CD4-positive, CD25-positive, alpha-beta regulatory T cell (primary cell): ENCODE measurements at regions not wholly inside any gene's neighbourhood (a gene's known extent, or its start where the extent isn't known, plus 50 kb on each side); places are given as distances from the start of the nearest gene placed in this dataset.

ENCODE experiments used
- ATAC-seq, 2 donors: fragments of 150-1000 bp; cut with Tn5 transposase; one replicate each; pipeline ENCODE4 v1.10.0; 2021; ENCODE audit warnings: low read depth in 2 of 2, moderate number of reproducible peaks in 2 of 2, moderate library complexity in 1 of 2
- DNase-seq, 3 donors: peaks; one replicate each; pipeline versions ENCODE4 v3.0.0 to v3.0.0-alpha.2; 2012 to 2022; ENCODE audit warnings: mixed read lengths in 1 of 3
- H3K27ac ChIP-seq: one replicate; pipeline ENCODE4 v1.7.0; 2013; ENCODE audit warnings: mild to moderate bottlenecking, low read length; ENCODE audit not compliant: insufficient read depth, poor library complexity, severe bottlenecking
- H3K27me3 ChIP-seq: one replicate; pipeline ENCODE4 v1.7.0; 2013; ENCODE audit warnings: low read length; ENCODE audit not compliant: control insufficient read depth, insufficient read depth
- H3K36me3 ChIP-seq: one replicate; pipeline ENCODE4 v1.7.0; 2013; ENCODE audit warnings: mild to moderate bottlenecking, low read length, moderate library complexity; ENCODE audit not compliant: control insufficient read depth, insufficient read depth
- H3K4me1 ChIP-seq: 2 replicates; pipeline ENCODE4 v1.7.0; 2013; ENCODE audit warnings: mild to moderate bottlenecking, low read length; ENCODE audit not compliant: insufficient read depth, control insufficient read depth, poor library complexity, severe bottlenecking
- H3K4me3 ChIP-seq: one replicate; pipeline ENCODE4 v1.7.0; 2013; ENCODE audit warnings: low read depth, mild to moderate bottlenecking, low read length, moderate library complexity
- H3K9me3 ChIP-seq, 2 experiments: 1 replicate in 1 of 2; 2 replicates in 1 of 2; pipeline ENCODE4 v1.7.0; 2013; ENCODE audit warnings: low read length in 2 of 2, mild to moderate bottlenecking in 1 of 2, moderate library complexity in 1 of 2; ENCODE audit not compliant: control insufficient read depth in 2 of 2
- H3K27ac Mint-ChIP-seq, 3 donors: one replicate each; pipeline ENCODE4 v1.8.0; 2020 to 2022; ENCODE audit warnings: mild to moderate bottlenecking in 3 of 3, mixed read lengths in 3 of 3, moderate library complexity in 2 of 3
- H3K27me3 Mint-ChIP-seq: one replicate; pipeline ENCODE4 v1.8.0; 2022; ENCODE audit warnings: mild to moderate bottlenecking, mixed read lengths
- H3K36me3 Mint-ChIP-seq: one replicate; pipeline ENCODE4 v1.8.0; 2020; ENCODE audit warnings: mixed read lengths
- H3K4me1 Mint-ChIP-seq, 4 donors: one replicate each; pipeline ENCODE4 v1.8.0; 2020 to 2022; ENCODE audit warnings: mixed read lengths in 4 of 4, mild to moderate bottlenecking in 1 of 4
- H3K4me3 Mint-ChIP-seq, 4 donors: one replicate each; pipeline ENCODE4 v1.8.0; 2020 to 2022; ENCODE audit warnings: mild to moderate bottlenecking in 4 of 4, mixed read lengths in 4 of 4, moderate library complexity in 3 of 4
- H3K9me3 Mint-ChIP-seq, 7 donors: one replicate each; pipeline ENCODE4 v1.8.0; 2020 to 2022; ENCODE audit warnings: mixed read lengths in 7 of 7, mild to moderate bottlenecking in 3 of 7, moderate library complexity in 2 of 7

DNA sequence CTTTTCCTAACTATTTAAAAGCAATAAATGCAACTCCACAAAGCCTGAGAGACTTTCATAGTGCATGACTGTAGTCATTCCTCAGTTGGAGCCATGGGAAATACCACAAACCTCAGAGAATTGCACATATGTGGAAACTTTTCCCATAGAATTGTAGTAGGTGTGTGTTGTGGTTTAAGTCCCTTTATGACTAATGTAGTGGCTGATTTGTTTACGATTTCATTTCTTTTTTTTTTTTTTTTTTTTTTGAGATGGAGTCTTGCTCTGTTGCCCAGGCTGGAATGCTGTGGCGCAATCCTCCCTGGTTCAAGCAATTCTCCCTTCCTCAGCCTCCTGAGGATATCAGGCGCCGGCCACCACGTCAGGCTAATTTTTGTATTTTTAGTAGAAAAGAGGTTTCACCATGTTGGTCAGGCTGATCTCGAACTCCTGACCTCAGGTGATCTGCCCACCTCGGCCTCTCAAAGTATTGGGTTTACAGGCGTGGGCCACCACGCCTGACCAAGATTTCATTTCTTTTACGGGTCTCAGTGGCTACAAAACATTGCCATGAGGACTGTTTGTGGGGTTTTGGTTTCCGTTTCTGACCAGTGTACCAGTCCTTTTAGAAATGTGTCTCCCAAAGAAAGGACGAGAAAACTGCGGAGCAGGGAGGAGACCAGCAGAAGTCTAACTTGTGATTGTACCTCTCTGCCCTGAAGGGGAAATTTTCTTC, 212.1 kb upstream of the MARCKS start:
- H3K36me3 ChIP-seq, result no peaks in the 10 kb centered on the region
- H3K9me3 ChIP-seq, result no peaks in the 10 kb centered on the region
- no peak for DNase-seq
- H3K27me3 ChIP-seq, result peaks cover 2% of the 10 kb centered on the region
- H3K27ac Mint-ChIP-seq, result no peak overlapping the region
- no peak overlapping the region for H3K27ac ChIP-seq
- H3K27me3 Mint-ChIP-seq, result peaks cover 11% of the 10 kb centered on the region
- no peaks in the 10 kb centered on the region for H3K9me3 Mint-ChIP-seq
- no peaks in the 10 kb centered on the region for H3K4me1 ChIP-seq
- H3K4me3 Mint-ChIP-seq, result no peak overlapping the region
- H3K4me3 ChIP-seq, result no peak overlapping the region
- peaks cover 0 to 4% (median 0%) of the 10 kb centered on the region in 4 donors for H3K4me1 Mint-ChIP-seq
- no peak for ATAC-seq
- H3K36me3 Mint-ChIP-seq, result no peaks in the 10 kb centered on the region

DNA sequence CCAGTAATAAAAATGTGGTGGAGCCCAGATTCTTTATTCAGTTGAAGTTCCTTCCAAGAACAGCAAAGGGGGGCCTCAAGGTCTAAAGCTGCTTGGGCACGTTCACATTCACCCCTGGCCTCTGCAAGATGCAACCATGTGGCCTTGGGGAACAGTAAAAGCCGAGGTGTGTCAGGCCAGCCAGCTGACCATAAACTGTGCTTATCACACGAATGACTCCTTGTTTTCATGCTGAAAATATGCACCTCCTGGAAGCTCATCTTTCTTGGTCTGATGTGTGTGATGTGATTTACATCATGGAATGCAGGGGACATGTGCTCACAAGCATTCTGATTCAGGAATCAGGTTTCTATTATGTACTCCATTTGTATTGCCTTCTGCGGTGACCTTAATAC, 211.6 kb upstream of the MARCKS start:
- Mint-ChIP-seq H3K27me3 (peaks cover 11% of the 10 kb centered on the region), H3K4me1 (peaks cover 0 to 4% (median 0%) of the 10 kb centered on the region in 4 donors)
- no peak for ATAC-seq

DNA sequence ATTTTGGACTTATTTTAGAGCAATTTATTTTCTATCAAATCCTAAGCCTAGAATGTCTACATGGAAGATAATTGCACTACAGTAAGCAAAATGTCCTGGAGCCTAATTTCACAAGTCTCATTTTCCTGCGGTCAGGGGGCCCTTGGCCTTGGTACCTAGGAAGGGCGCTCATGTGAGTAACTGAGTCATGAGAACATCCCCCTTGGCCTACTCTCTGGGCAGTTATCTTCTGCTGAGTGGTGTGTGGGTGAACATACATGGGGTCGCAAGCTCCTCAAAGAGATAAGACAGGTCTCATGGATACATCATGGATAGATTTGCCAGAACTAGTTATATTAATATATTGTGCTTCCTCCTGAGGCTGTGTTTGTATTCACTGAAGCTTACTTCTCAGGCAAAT, 211.2 kb upstream of the MARCKS start:
- peaks cover 2% of the 10 kb centered on the region for H3K27me3 ChIP-seq
- no peak overlapping the region for H3K27ac ChIP-seq
- no peak overlapping the region for H3K4me3 ChIP-seq
- Mint-ChIP-seq H3K36me3 (no peaks in the 10 kb centered on the region), H3K9me3 (no peaks in the 10 kb centered on the region), H3K27ac (no peak overlapping the region), H3K27me3 (peaks cover 11% of the 10 kb centered on the region), H3K4me1 (peaks cover 0 to 4% (median 0%) of the 10 kb centered on the region in 4 donors), H3K4me3 (no peak overlapping the region)
- ATAC-seq (no peak), DNase-seq (no peak)
- H3K36me3 ChIP-seq, result no peaks in the 10 kb centered on the region
- no peaks in the 10 kb centered on the region for H3K4me1 ChIP-seq
- no peaks in the 10 kb centered on the region for H3K9me3 ChIP-seq

More for the DNA sequence above, 211.6 kb upstream of the MARCKS start:
- no peaks in the 10 kb centered on the region for H3K36me3 Mint-ChIP-seq
- H3K9me3 Mint-ChIP-seq, result no peaks in the 10 kb centered on the region
- Histone ChIP-seq H3K4me1 (no peaks in the 10 kb centered on the region), H3K27ac (no peak overlapping the region), H3K9me3 (no peaks in the 10 kb centered on the region), H3K4me3 (no peak overlapping the region), H3K36me3 (no peaks in the 10 kb centered on the region), H3K27me3 (peaks cover 2% of the 10 kb centered on the region)
- H3K27ac Mint-ChIP-seq, result no peak overlapping the region
- no peak overlapping the region for H3K4me3 Mint-ChIP-seq
- no peak for DNase-seq

DNA sequence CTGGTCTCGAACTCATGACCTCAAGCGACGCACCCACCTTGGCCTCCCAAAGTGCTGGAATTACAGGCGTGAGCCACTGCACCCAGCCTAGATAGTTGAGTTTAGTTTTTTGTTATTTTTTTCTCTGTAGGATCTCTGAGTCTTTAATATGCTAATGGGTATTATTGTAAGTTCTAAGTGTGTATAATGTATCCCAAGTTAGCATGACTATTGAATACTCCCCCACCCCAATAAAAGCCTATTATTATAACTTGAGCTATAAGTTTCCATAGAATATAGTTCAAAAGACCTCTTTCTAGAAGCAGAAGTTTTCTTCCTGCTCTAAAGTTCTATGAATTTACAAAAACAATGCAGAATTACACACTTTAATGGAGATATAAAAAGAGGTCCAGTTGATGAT, 210.4 kb upstream of the MARCKS start:
- Histone ChIP-seq H3K4me1 (no peaks in the 10 kb centered on the region), H3K27me3 (peaks cover 2% of the 10 kb centered on the region), H3K36me3 (no peaks in the 10 kb centered on the region), H3K27ac (no peak overlapping the region), H3K4me3 (no peak overlapping the region), H3K9me3 (no peaks in the 10 kb centered on the region)
- Mint-ChIP-seq H3K27ac (no peak overlapping the region), H3K4me1 (peaks cover 0 to 4% (median 0%) of the 10 kb centered on the region in 4 donors), H3K36me3 (no peaks in the 10 kb centered on the region), H3K4me3 (no peak overlapping the region), H3K27me3 (peaks cover 12% of the 10 kb centered on the region), H3K9me3 (no peaks in the 10 kb centered on the region)
- DNase-seq (no peak), ATAC-seq (no peak)

DNA sequence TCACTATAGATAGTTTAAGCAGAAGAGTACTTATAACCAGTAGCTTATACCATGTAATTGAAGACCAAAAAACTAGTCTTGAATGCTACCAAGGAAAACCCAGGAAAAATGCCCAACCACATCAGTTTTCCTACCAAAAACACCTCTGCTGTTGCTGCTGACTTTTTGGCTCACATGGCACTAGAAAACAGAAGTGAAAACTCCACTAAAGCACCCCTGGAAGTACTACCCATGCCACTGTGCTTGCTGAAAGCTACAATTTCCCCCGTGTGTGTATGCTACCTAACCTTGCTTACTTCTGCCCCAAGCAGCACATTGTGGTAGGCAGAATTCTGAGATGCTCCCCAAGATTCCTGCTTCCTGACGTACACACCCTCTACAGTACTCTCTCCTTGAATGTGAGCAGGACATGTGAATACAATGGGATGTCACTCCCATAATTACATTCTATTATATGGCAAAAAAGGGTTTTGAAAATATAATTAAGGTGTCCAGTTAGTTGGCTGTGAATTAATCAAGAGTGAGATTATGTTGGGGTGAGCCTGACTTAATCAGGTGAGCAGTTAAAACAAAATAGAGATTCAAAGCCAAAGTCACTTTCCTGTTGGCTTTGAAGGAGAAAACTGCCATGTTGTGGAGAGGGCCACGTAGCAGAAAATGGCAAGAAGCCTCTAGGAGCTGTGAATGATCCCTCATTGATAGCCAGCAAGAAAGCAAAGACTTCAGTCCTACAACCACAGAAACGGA, 209.8 kb upstream of the MARCKS start:
- no peak for ATAC-seq
- Mint-ChIP-seq H3K9me3 (no peaks in the 10 kb centered on the region), H3K27ac (peak overlapping the region in 1 of 3 donors; percentile 34), H3K36me3 (no peaks in the 10 kb centered on the region), H3K27me3 (peaks cover 18% of the 10 kb centered on the region), H3K4me1 (peaks cover 0 to 4% (median 0%) of the 10 kb centered on the region in 4 donors), H3K4me3 (no peak overlapping the region)
- Histone ChIP-seq H3K9me3 (no peaks in the 10 kb centered on the region), H3K4me3 (no peak overlapping the region), H3K4me1 (no peaks in the 10 kb centered on the region), H3K27me3 (peaks cover 4% of the 10 kb centered on the region), H3K36me3 (no peaks in the 10 kb centered on the region), H3K27ac (no peak overlapping the region)
- no peak for DNase-seq

DNA sequence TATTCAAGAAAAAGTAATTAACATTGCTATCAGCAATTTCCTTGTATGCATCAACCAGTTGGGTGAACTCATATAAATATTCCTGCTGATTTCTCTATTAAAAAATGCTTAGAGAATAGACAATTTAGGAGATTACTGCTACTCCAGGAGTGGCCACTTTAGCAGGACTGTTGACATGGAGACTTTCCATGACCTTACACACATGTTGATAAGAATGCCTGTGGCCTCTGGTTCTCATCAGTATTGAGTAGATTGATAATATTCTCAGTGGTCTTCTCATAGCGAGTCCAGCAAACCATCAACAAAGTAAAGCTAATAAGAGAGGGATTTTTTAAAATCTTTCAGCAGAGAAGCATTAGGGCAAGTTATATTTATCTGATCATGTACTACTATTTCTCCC, 208.4 kb upstream of the MARCKS start:
- H3K4me1 Mint-ChIP-seq, result no peaks in the 10 kb centered on the region
- no peaks in the 10 kb centered on the region for H3K4me1 ChIP-seq
- peaks cover 2% of the 10 kb centered on the region for H3K27me3 ChIP-seq
- no peaks in the 10 kb centered on the region for H3K36me3 ChIP-seq
- DNase-seq, result no peak
- peaks cover 18% of the 10 kb centered on the region for H3K27me3 Mint-ChIP-seq
- no peak overlapping the region for H3K27ac Mint-ChIP-seq
- H3K9me3 ChIP-seq, result no peaks in the 10 kb centered on the region
- no peaks in the 10 kb centered on the region for H3K36me3 Mint-ChIP-seq
- H3K4me3 ChIP-seq, result no peak overlapping the region
- ATAC-seq, result no peak
- H3K4me3 Mint-ChIP-seq, result no peak overlapping the region
- no peak overlapping the region for H3K27ac ChIP-seq
- H3K9me3 Mint-ChIP-seq, result no peaks in the 10 kb centered on the region

DNA sequence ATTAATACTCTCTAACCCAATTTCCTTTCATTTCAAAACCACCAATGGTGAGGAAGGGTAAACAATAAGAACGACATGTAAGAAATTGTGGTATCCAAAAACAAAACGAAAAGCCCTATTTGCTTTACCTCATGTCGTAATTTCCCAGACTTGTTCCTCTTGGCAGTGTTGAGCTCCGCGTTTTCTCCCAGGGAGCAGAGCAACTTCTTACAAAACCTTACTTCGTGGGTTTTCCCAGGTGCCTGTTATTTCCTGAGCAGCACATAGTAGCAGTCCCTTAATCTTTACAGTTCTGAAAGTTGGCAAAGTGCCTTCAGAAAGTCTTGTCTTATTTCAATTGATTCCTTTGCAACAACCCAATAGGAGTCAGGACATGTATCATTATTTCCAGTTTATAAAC, 207.9 kb upstream of the MARCKS start:
- H3K36me3 ChIP-seq, result no peaks in the 10 kb centered on the region
- H3K4me3 ChIP-seq, result no peak overlapping the region
- H3K9me3 Mint-ChIP-seq, result no peaks in the 10 kb centered on the region
- peaks cover 18% of the 10 kb centered on the region for H3K27me3 Mint-ChIP-seq
- no peak overlapping the region for H3K27ac ChIP-seq
- no peaks in the 10 kb centered on the region for H3K4me1 Mint-ChIP-seq
- no peaks in the 10 kb centered on the region for H3K36me3 Mint-ChIP-seq
- no peak overlapping the region for H3K27ac Mint-ChIP-seq
- H3K4me3 Mint-ChIP-seq, result no peak overlapping the region
- peaks cover 2% of the 10 kb centered on the region for H3K27me3 ChIP-seq
- H3K9me3 ChIP-seq, result no peaks in the 10 kb centered on the region
- H3K4me1 ChIP-seq, result no peaks in the 10 kb centered on the region
- DNase-seq (no peak), ATAC-seq (no peak)
